Caco-2 (cell line): ENCODE measurements at regions not wholly inside any gene's neighbourhood (a gene's known extent, or its start where the extent isn't known, plus 50 kb on each side); places are given as distances from the start of the nearest gene placed in this dataset.

Experiments
- BruUV-seq: library from RNA; stranded (reverse); fragments of 400-500 nt; replicated peaks from 2 replicates; lab custom pipeline; 2021; lab: Mats Ljungman, UMichigan
- CTCF ChIA-PET: fragments of 300-600 bp; sonication (Branson Sonifier 250); formaldehyde crosslinking; loops from one replicate; lab custom pipeline; 2022; ENCODE audit warnings: antibody characterized with exemption; lab: Charles Lee
- POLR2A ChIA-PET: fragments of 300-600 bp; sonication (Branson Sonifier 250); formaldehyde crosslinking; loops from one replicate; lab custom pipeline; 2022; ENCODE audit warnings: antibody characterized with exemption; lab: Charles Lee
- DNase-seq, 2 experiments: peaks; one replicate each; pipeline versions ENCODE4 v3.0.0 to v3.0.0-alpha.2; 2020 to 2022
- H3K27me3 ChIP-seq: replicated peaks from 2 replicates; pipeline ENCODE4 v1.6.0; 2011; ENCODE audit warnings: low read length; ENCODE audit not compliant: control insufficient read depth, insufficient read depth
- H3K36me3 ChIP-seq: 2 replicates; pipeline ENCODE4 v1.5.1; 2011; ENCODE audit warnings: low read length; ENCODE audit not compliant: control insufficient read depth, insufficient read depth
- H3K4me1 ChIP-seq: fragments of 250-450 bp; sonication (Bioruptor Pico); 2 replicates; pipeline ENCODE4 v1.5.1; 2020; ENCODE audit warnings: mild to moderate bottlenecking
- H3K4me3 ChIP-seq: 2 replicates; pipeline ENCODE4 v1.5.1; 2011; ENCODE audit warnings: low read depth, mild to moderate bottlenecking, control low read depth, low read length
- H3K9me3 ChIP-seq: fragments of 250-450 bp; sonication (Bioruptor Pico); 2 replicates; pipeline ENCODE4 v1.5.1; 2020; ENCODE audit warnings: mild to moderate bottlenecking, moderate library complexity
- H3K27ac Mint-ChIP-seq: one replicate; pipeline ENCODE4 v1.8.0; 2022; ENCODE audit warnings: mixed read lengths; ENCODE audit not compliant: unreplicated experiment
- H3K27me3 Mint-ChIP-seq: one replicate; pipeline ENCODE4 v1.8.0; 2022; ENCODE audit warnings: mixed read lengths; ENCODE audit not compliant: insufficient read depth, unreplicated experiment
- H3K36me3 Mint-ChIP-seq: one replicate; pipeline ENCODE4 v1.8.0; 2022; ENCODE audit warnings: mild to moderate bottlenecking, mixed read lengths; ENCODE audit not compliant: insufficient read depth, unreplicated experiment
- H3K4me1 Mint-ChIP-seq: one replicate; pipeline ENCODE4 v1.8.0; 2022; ENCODE audit warnings: low read depth, mixed read lengths; ENCODE audit not compliant: unreplicated experiment
- H3K4me3 Mint-ChIP-seq: one replicate; pipeline ENCODE4 v1.8.0; 2022; ENCODE audit warnings: mild to moderate bottlenecking, moderate library complexity, mixed read lengths; ENCODE audit not compliant: unreplicated experiment
- H3K9me3 Mint-ChIP-seq: one replicate; pipeline ENCODE4 v1.8.0; 2022; ENCODE audit warnings: mixed read lengths; ENCODE audit not compliant: unreplicated experiment
- CTCF ChIP-seq, 2 experiments: fragments of 200-600 bp in 1 of 2; IDR thresholded peaks; 1 replicate in 1 of 2; 2 replicates in 1 of 2; pipeline versions ENCODE4 v1.5.1 to v1.8.0; 2011 to 2022; ENCODE audit warnings: antibody characterized with exemption in 1 of 2, control low read depth in 1 of 2, inconsistent platforms in 1 of 2, low read depth in 1 of 2, low read length in 1 of 2, mild to moderate bottlenecking in 1 of 2, moderate library complexity in 1 of 2; ENCODE audit not compliant: insufficient read depth in 1 of 2, severe bottlenecking in 1 of 2, unreplicated experiment in 1 of 2
- intact Hi-C: fragments of 100-400 bp; cut with micrococcal nuclease; formaldehyde crosslinking; loops from one replicate; pipeline ENCODE4 v1.10.0; 2022; ENCODE audit not compliant: unreplicated experiment

DNA sequence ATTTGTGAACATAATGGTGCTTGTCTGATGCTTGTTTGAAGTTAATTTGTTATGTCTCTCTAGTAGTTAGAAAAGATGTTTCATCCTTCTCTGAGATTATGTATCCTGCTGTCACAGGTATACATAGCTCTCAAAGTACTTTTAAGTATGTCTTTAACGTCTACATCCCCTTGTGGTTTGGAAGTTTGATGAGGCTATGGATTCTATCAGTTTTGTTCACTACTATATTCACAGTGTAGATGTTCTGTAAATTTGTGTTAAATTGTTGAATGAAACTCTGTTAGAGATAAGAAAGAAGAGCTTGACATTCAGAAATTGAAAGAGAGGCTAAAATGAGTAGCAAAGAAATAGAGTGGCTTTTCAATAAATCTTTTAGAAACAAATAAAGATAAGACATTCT, 304.6 kb upstream of the MIR17HG start:
- H3K4me3 ChIP-seq, result no peak overlapping the region
- ChIA-PET POLR2A (no interaction called here), CTCF (no interaction called here)
- H3K9me3 ChIP-seq, result no peaks in the 10 kb centered on the region
- no TSS peak for BruUV-seq
- intact Hi-C loops, result no loop called here
- H3K27me3 Mint-ChIP-seq, result no peaks in the 10 kb centered on the region
- no peaks in the 10 kb centered on the region for H3K27me3 ChIP-seq
- no peaks in the 10 kb centered on the region for H3K36me3 Mint-ChIP-seq
- no peaks in the 10 kb centered on the region for H3K4me1 ChIP-seq
- DNase-seq, result no peak
- no peak overlapping the region for H3K27ac Mint-ChIP-seq
- no peaks in the 10 kb centered on the region for H3K4me1 Mint-ChIP-seq
- no peaks in the 10 kb centered on the region for H3K9me3 Mint-ChIP-seq
- H3K4me3 Mint-ChIP-seq, result no peak overlapping the region
- H3K36me3 ChIP-seq, result no peaks in the 10 kb centered on the region
- no peak for TF ChIP-seq CTCF (IDR thresholded peaks at IDR 0.05; ENCODE audit: insufficient read depth in 1 of 2, low read depth in 1 of 2, low read length in 1 of 2, severe bottlenecking in 1 of 2, unreplicated experiment in 1 of 2)

GRCh38 chr13:91045351-91046034, 302.0 kb upstream of the MIR17HG start:
- H3K27me3 Mint-ChIP-seq, result no peaks in the 10 kb centered on the region
- H3K9me3 Mint-ChIP-seq, result no peaks in the 10 kb centered on the region
- ChIA-PET CTCF (no interaction called here), POLR2A (no interaction called here)
- H3K36me3 Mint-ChIP-seq, result no peaks in the 10 kb centered on the region
- no peak overlapping the region for H3K4me3 Mint-ChIP-seq
- no TSS peak for BruUV-seq
- H3K4me1 Mint-ChIP-seq, result no peaks in the 10 kb centered on the region
- Histone ChIP-seq H3K27me3 (no peaks in the 10 kb centered on the region), H3K4me1 (no peaks in the 10 kb centered on the region), H3K4me3 (no peak overlapping the region), H3K36me3 (no peaks in the 10 kb centered on the region), H3K9me3 (no peaks in the 10 kb centered on the region)
- intact Hi-C loops, result no loop called here
- DNase-seq, result peak in 1 of 2 experiments; percentile 20
- TF ChIP-seq CTCF (IDR thresholded peaks at IDR 0.05; ENCODE audit: insufficient read depth in 1 of 2, low read depth in 1 of 2, low read length in 1 of 2, severe bottlenecking in 1 of 2, unreplicated experiment in 1 of 2), result peak; percentile 39 to 59
- H3K27ac Mint-ChIP-seq, result no peak overlapping the region

GRCh38 chr13:91046715-91047327, 300.7 kb upstream of the MIR17HG start:
- no peaks in the 10 kb centered on the region for H3K36me3 ChIP-seq
- intact Hi-C loops, result no loop called here
- H3K9me3 ChIP-seq, result no peaks in the 10 kb centered on the region
- ChIA-PET CTCF (interaction anchor here (0.9 kb wide), 1 partner anchor 16 kb away, joined by 3 read pairs; no protein-coding TSS in a partner anchor), POLR2A (no interaction called here)
- Mint-ChIP-seq H3K4me3 (no peak overlapping the region), H3K4me1 (no peaks in the 10 kb centered on the region), H3K9me3 (no peaks in the 10 kb centered on the region), H3K27me3 (no peaks in the 10 kb centered on the region), H3K36me3 (no peaks in the 10 kb centered on the region), H3K27ac (no peak overlapping the region)
- no peak overlapping the region for H3K4me3 ChIP-seq
- H3K4me1 ChIP-seq, result no peaks in the 10 kb centered on the region
- no peaks in the 10 kb centered on the region for H3K27me3 ChIP-seq
- peak in 1 of 2 experiments; percentile 12 for TF ChIP-seq CTCF (IDR thresholded peaks at IDR 0.05; ENCODE audit: insufficient read depth in 1 of 2, low read depth in 1 of 2, low read length in 1 of 2, severe bottlenecking in 1 of 2, unreplicated experiment in 1 of 2)
- BruUV-seq, result no TSS peak
- no peak for DNase-seq
